ENCODE measurements at regions not wholly inside any gene's neighbourhood (a gene's known extent, or its start where the extent isn't known, plus 50 kb on each side); places are given as distances from the start of the nearest gene placed in this dataset.

DNA sequence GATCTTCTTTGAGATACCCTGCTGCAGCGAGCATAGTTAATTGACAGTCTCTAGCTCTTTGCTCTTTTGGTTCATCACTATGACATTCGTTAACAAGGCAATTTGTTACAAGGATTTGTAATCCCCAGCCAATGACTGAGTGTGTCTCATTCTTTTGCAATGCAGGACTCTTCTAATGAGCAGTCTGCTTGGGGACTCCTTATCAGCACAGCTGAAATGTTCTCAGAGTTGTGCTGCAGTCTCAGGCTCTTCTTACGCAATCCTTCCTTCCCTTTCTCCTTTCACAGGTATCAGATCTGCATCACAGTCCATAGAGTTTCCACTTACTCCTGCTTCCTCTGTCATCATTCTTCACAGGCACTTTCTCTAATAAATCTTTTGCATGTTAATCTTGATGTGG is 161.2 kb upstream of the OGFRL1 start:
- no peak for DNase-seq
- ATAC-seq: no peak
- no peak overlapping the region for H3K27ac Mint-ChIP-seq
- intact Hi-C loops (cut with DNase I, micrococcal nuclease): no loop called here
- H3K36me3 Mint-ChIP-seq (ENCODE audit: low read depth): no peaks in the 10 kb centered on the region
- no peaks in the 10 kb centered on the region for H3K4me1 Mint-ChIP-seq
- H3K9me3 Mint-ChIP-seq (ENCODE audit: low read depth): no peaks in the 10 kb centered on the region
- peaks cover 2% of the 10 kb centered on the region for H3K27me3 Mint-ChIP-seq
- CTCF ChIA-PET: no interaction called here
- no peak overlapping the region for H3K4me3 Mint-ChIP-seq
- POLR2A ChIA-PET: no interaction called here

GRCh38 chr6:71130277-71130676 is 158.3 kb upstream of the OGFRL1 start:
- Mint-ChIP-seq H3K4me1 (no peaks in the 10 kb centered on the region), H3K36me3 (ENCODE audit: low read depth) (no peaks in the 10 kb centered on the region), H3K9me3 (ENCODE audit: low read depth) (no peaks in the 10 kb centered on the region), H3K4me3 (no peak overlapping the region), H3K27ac (no peak overlapping the region), H3K27me3 (peaks cover 6% of the 10 kb centered on the region)
- ATAC-seq (no peak), DNase-seq (no peak)
- intact Hi-C loops (cut with DNase I, micrococcal nuclease): no loop called here
- CTCF ChIA-PET: no interaction called here
- POLR2A ChIA-PET: no interaction called here

DNA sequence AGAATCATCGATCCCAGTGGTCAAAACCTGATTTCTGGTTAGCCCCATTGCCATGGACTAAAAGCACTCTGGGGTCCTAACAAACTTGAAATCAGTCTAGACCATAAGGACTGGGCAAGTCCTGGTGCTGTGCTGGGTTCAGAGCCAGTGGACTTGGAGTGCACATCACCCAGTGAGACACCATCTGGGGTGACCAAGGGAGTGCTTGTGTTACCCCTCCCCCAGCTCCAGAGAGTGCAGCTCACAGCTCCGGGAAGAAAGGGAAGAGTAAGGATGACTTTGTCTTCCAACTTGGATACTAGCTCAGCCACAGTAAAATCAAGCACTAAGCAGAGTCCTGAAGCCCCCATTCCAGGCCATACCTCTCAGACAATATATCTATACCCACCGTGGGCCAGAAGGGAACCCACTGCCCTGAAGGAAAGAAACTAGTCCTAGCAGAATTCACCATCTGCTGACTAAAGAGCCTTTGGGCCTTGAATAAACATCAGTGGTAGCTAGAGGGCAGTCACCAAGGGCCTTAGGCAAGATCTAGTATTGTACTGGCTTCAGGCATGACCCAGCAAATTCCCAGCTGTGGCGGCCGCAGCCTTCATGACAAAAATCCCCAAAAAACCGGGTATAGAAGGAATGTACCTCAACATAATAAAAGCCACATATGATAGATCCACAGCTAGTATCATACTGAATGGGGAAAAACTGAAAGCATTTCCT is 153.5 kb upstream of the OGFRL1 start:
- ChIA-PET POLR2A (interaction anchor here (0.6 kb wide), 1 partner anchor 24 kb away, joined by 3 read pairs; no protein-coding TSS in a partner anchor), CTCF (no interaction called here)
- Mint-ChIP-seq H3K4me1 (no peaks in the 10 kb centered on the region), H3K9me3 (ENCODE audit: low read depth) (no peaks in the 10 kb centered on the region), H3K36me3 (ENCODE audit: low read depth) (no peaks in the 10 kb centered on the region), H3K27me3 (peaks cover 9% of the 10 kb centered on the region), H3K4me3 (no peak overlapping the region), H3K27ac (no peak overlapping the region)
- DNase-seq: no peak
- intact Hi-C loops (cut with DNase I, micrococcal nuclease): no loop called here
- ATAC-seq: no peak

- POLR2A ChIA-PET: no interaction called here
- intact Hi-C loops (cut with DNase I, micrococcal nuclease): no loop called here
- no peak for ATAC-seq
- H3K4me1 Mint-ChIP-seq: no peaks in the 10 kb centered on the region
- CTCF ChIA-PET: interaction anchor here (0.8 kb wide), 1 partner anchor 14 kb away, joined by 3 read pairs; no protein-coding TSS in a partner anchor
- H3K27ac Mint-ChIP-seq: no peak overlapping the region
- H3K9me3 Mint-ChIP-seq (ENCODE audit: low read depth): peaks cover 2% of the 10 kb centered on the region
- no peak overlapping the region for H3K4me3 Mint-ChIP-seq
- no peak for DNase-seq
- no peaks in the 10 kb centered on the region for H3K36me3 Mint-ChIP-seq (ENCODE audit: low read depth)
- H3K27me3 Mint-ChIP-seq: peaks cover 10% of the 10 kb centered on the region
Observed at GRCh38 chr6:71137973-71138372, 150.6 kb upstream of the OGFRL1 start.

DNA sequence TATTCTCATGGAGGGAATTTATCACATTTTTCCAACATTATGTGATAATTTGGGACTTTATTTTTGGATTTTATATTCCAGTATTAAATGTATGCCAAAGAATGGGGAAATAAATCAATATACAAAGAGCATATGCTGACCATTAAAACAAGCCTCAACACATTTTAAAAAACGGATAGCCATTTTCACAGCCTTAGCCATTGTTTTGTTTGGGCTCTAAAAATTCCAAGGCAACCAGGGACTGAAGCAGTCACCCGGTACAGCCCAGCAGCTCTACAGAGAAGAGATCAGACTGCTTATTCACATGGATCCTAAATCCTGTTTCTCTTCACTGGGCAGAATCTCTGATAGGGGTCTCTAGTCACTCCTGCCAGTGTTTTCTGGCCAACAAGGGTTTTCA is 150.2 kb upstream of the OGFRL1 start:
- intact Hi-C loops (cut with DNase I, micrococcal nuclease): no loop called here
- Mint-ChIP-seq H3K9me3 (ENCODE audit: low read depth) (peaks cover 2% of the 10 kb centered on the region), H3K4me1 (no peaks in the 10 kb centered on the region), H3K4me3 (no peak overlapping the region), H3K36me3 (ENCODE audit: low read depth) (no peaks in the 10 kb centered on the region), H3K27me3 (peaks cover 10% of the 10 kb centered on the region), H3K27ac (no peak overlapping the region)
- ATAC-seq: no peak
- ChIA-PET CTCF (interaction anchor here (0.8 kb wide), 1 partner anchor 14 kb away, joined by 3 read pairs; no protein-coding TSS in a partner anchor), POLR2A (no interaction called here)
- DNase-seq: no peak

DNA sequence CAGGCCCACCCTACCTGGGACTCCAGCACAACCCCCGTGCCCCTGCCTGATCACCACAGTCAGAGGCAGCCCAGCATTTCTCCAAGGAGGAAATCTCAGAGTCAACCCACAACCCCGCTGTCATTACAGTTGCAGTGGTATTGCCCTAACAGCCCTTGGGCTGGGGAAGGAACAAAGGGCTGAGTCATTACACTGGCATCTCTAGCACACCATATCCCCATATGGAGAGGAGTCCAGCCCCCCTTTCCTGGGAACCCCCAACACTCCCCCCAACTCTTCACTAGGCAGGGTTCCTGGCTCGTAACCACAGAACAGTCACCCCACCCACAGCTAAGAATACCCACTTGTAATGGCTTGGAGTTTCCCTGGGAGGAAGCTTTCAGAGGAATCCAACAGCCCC is 149.4 kb upstream of the OGFRL1 start:
- H3K4me1 Mint-ChIP-seq: no peaks in the 10 kb centered on the region
- H3K27ac Mint-ChIP-seq: no peak overlapping the region
- peaks cover 6% of the 10 kb centered on the region for H3K27me3 Mint-ChIP-seq

DNA sequence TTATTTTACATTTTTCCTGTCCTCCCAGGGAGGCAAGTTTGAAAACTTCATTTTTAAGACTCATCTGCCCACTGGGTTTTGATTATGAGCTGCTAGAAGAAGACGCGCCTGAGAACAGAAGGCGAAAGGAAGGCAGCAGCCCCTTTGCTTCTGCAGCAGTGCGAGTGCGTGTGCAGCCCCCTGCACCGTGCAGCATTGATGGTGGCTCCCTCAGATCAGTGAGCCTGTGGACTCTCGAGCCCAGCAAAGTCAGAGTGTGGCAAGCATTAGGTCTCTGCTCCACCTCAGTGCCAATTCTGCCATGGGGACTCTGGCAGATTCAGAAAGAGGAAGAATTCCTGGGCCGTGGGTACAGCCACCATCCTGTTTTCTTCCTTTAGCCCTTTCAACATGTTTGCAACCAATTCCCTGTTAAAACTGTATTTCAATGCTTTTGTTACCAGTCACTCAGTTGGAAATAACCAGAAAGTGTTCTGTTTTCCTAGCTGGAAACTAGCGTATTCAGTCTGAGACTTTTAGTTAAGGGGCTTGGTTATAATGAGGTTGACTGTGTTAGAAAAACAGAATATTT is 134.8 kb upstream of the OGFRL1 start:
- intact Hi-C loops (cut with DNase I, micrococcal nuclease): no loop called here
- no peaks in the 10 kb centered on the region for H3K9me3 Mint-ChIP-seq (ENCODE audit: low read depth)
- peaks cover 2% of the 10 kb centered on the region for H3K27me3 Mint-ChIP-seq
- no peak for ATAC-seq
- no peak overlapping the region for H3K4me3 Mint-ChIP-seq
- ChIA-PET POLR2A (no interaction called here), CTCF (no interaction called here)
- no peaks in the 10 kb centered on the region for H3K36me3 Mint-ChIP-seq (ENCODE audit: low read depth)
- H3K4me1 Mint-ChIP-seq: no peaks in the 10 kb centered on the region
- DNase-seq: no peak
- no peak overlapping the region for H3K27ac Mint-ChIP-seq

More for the DNA sequence above, 149.4 kb upstream of the OGFRL1 start:
- no peak for DNase-seq
- Mint-ChIP-seq H3K4me3 (no peak overlapping the region), H3K9me3 (ENCODE audit: low read depth) (peaks cover 2% of the 10 kb centered on the region), H3K36me3 (ENCODE audit: low read depth) (no peaks in the 10 kb centered on the region)
- ChIA-PET CTCF (interaction anchor here (1.1 kb wide), 1 partner anchor 184 kb away, joined by 3 read pairs; no protein-coding TSS in a partner anchor), POLR2A (no interaction called here)
- intact Hi-C loops (cut with DNase I, micrococcal nuclease): no loop called here
- no peak for ATAC-seq

GRCh38 chr6:71157345-71157744 is 131.3 kb upstream of the OGFRL1 start:
- Mint-ChIP-seq H3K4me1 (no peaks in the 10 kb centered on the region), H3K27ac (no peak overlapping the region), H3K36me3 (ENCODE audit: low read depth) (no peaks in the 10 kb centered on the region), H3K27me3 (peaks cover 2% of the 10 kb centered on the region), H3K9me3 (ENCODE audit: low read depth) (no peaks in the 10 kb centered on the region), H3K4me3 (no peak overlapping the region)
- intact Hi-C loops (cut with DNase I, micrococcal nuclease): no loop called here
- DNase-seq: no peak
- ChIA-PET POLR2A (no interaction called here), CTCF (no interaction called here)
- no peak for ATAC-seq

- CTCF ChIA-PET: no interaction called here
- peaks cover 3% of the 10 kb centered on the region for H3K27me3 Mint-ChIP-seq
- ATAC-seq (no peak), DNase-seq (no peak)
- POLR2A ChIA-PET: no interaction called here
- no peak overlapping the region for H3K27ac Mint-ChIP-seq
- intact Hi-C loops (cut with DNase I, micrococcal nuclease): no loop called here
- H3K9me3 Mint-ChIP-seq (ENCODE audit: low read depth): no peaks in the 10 kb centered on the region
- no peak overlapping the region for H3K4me3 Mint-ChIP-seq
- no peaks in the 10 kb centered on the region for H3K4me1 Mint-ChIP-seq
- H3K36me3 Mint-ChIP-seq (ENCODE audit: low read depth): no peaks in the 10 kb centered on the region
Observed at GRCh38 chr6:71164890-71165289, 123.7 kb upstream of the OGFRL1 start.

- no peak overlapping the region for H3K4me3 Mint-ChIP-seq
- H3K4me1 Mint-ChIP-seq: no peaks in the 10 kb centered on the region
- DNase-seq (no peak), ATAC-seq (no peak)
- H3K27me3 Mint-ChIP-seq: peaks cover 4% of the 10 kb centered on the region
- intact Hi-C loops (cut with DNase I, micrococcal nuclease): no loop called here
- no peaks in the 10 kb centered on the region for H3K9me3 Mint-ChIP-seq (ENCODE audit: low read depth)
- no peak overlapping the region for H3K27ac Mint-ChIP-seq
- POLR2A ChIA-PET: no interaction called here
- H3K36me3 Mint-ChIP-seq (ENCODE audit: low read depth): no peaks in the 10 kb centered on the region
- CTCF ChIA-PET: no interaction called here
Observed at GRCh38 chr6:71168233-71168765, 120.3 kb upstream of the OGFRL1 start.

GRCh38 chr6:71171497-71172070 is 117.0 kb upstream of the OGFRL1 start:
- POLR2A ChIA-PET: no interaction called here
- Mint-ChIP-seq H3K4me3 (no peak overlapping the region), H3K9me3 (ENCODE audit: low read depth) (no peaks in the 10 kb centered on the region), H3K36me3 (ENCODE audit: low read depth) (no peaks in the 10 kb centered on the region), H3K4me1 (no peaks in the 10 kb centered on the region), H3K27me3 (peaks cover 6% of the 10 kb centered on the region), H3K27ac (no peak overlapping the region)
- intact Hi-C loops (cut with DNase I, micrococcal nuclease): no loop called here
- DNase-seq: no peak
- no peak for ATAC-seq
- CTCF ChIA-PET: no interaction called here

- no peak for ATAC-seq
- no peaks in the 10 kb centered on the region for H3K4me1 Mint-ChIP-seq
- H3K36me3 Mint-ChIP-seq (ENCODE audit: low read depth): no peaks in the 10 kb centered on the region
- peaks cover 18% of the 10 kb centered on the region for H3K27me3 Mint-ChIP-seq
- ChIA-PET POLR2A (no interaction called here), CTCF (no interaction called here)
- H3K4me3 Mint-ChIP-seq: no peak overlapping the region
- no peak for DNase-seq
- H3K9me3 Mint-ChIP-seq (ENCODE audit: low read depth): no peaks in the 10 kb centered on the region
- intact Hi-C loops (cut with DNase I, micrococcal nuclease): no loop called here
- H3K27ac Mint-ChIP-seq: no peak overlapping the region
Observed at GRCh38 chr6:71179249-71179885, 109.2 kb upstream of the OGFRL1 start.
